OCI-LY7 (cell line): ENCODE measurements at regions not wholly inside any gene's neighbourhood (a gene's known extent, or its start where the extent isn't known, plus 50 kb on each side); places are given as distances from the start of the nearest gene placed in this dataset.

Experiments
- BruUV-seq: library from RNA; stranded (reverse); fragments of 400-500 nt; replicated peaks from 2 replicates; lab custom pipeline; 2021; lab: Mats Ljungman, UMichigan
- CTCF ChIA-PET: fragments of 300-600 bp; sonication (Branson Sonifier 250); formaldehyde crosslinking; loops from one replicate; lab custom pipeline; 2022; ENCODE audit warnings: antibody characterized with exemption; ENCODE audit not compliant: unreplicated experiment; lab: Charles Lee
- POLR2A ChIA-PET: fragments of 300-600 bp; sonication (Branson Sonifier 250); formaldehyde crosslinking; loops from one replicate; lab custom pipeline; 2022; ENCODE audit warnings: antibody characterized with exemption; lab: Charles Lee
- DNase-seq: peaks from one replicate; pipeline ENCODE4 v3.0.0-alpha.2; 2015; ENCODE audit warnings: low spot score
- H2AFZ ChIP-seq: fragments of 200-600 bp; sonication (generic), shearing (Covaris generic); 2 replicates; pipeline ENCODE4 v1.6.1; 2014; ENCODE audit warnings: mild to moderate bottlenecking, antibody characterized with exemption, low read length, moderate library complexity
- H3K27ac ChIP-seq: fragments of 200-600 bp; sonication (generic); 2 replicates; pipeline ENCODE4 v1.5.1; 2014; ENCODE audit warnings: mixed run types, low read depth, mild to moderate bottlenecking, moderate library complexity, low read length, inconsistent platforms; ENCODE audit not compliant: poor library complexity, severe bottlenecking
- H3K36me3 ChIP-seq: fragments of 200-600 bp; sonication (generic); 2 replicates; pipeline ENCODE4 v1.6.1; 2014; ENCODE audit warnings: mild to moderate bottlenecking, antibody characterized with exemption, low read length, moderate library complexity, mixed read lengths; ENCODE audit not compliant: insufficient read depth
- H3K4me1 ChIP-seq: fragments of 200-600 bp; sonication (generic); 2 replicates; pipeline ENCODE4 v1.5.1; 2014; ENCODE audit warnings: mild to moderate bottlenecking, low read length; ENCODE audit not compliant: insufficient read depth, poor library complexity, severe bottlenecking
- H3K4me2 ChIP-seq: fragments of 200-600 bp; sonication (generic); 2 replicates; pipeline ENCODE4 v1.6.1; 2014; ENCODE audit warnings: mild to moderate bottlenecking, low read length
- H3K4me3 ChIP-seq: fragments of 200-600 bp; sonication (generic); 2 replicates; pipeline ENCODE4 v1.5.1; 2014; ENCODE audit warnings: mild to moderate bottlenecking, low read depth, low read length; ENCODE audit not compliant: poor library complexity, severe bottlenecking
- H3K79me2 ChIP-seq: fragments of 200-600 bp; sonication (generic); 2 replicates; pipeline ENCODE4 v1.6.1; 2016; ENCODE audit warnings: low read depth, mild to moderate bottlenecking, low read length, moderate library complexity, mixed read lengths; ENCODE audit not compliant: insufficient read depth
- H3K9me2 ChIP-seq: fragments of 200-600 bp; sonication (generic); 2 replicates; pipeline ENCODE4 v1.6.1; 2016; ENCODE audit warnings: mild to moderate bottlenecking, low read length, mixed read lengths; ENCODE audit not compliant: insufficient read depth
- H3K9me3 ChIP-seq: fragments of 200-600 bp; sonication (generic); 2 replicates; pipeline ENCODE4 v1.6.1; 2014; ENCODE audit warnings: mild to moderate bottlenecking, mixed run types, low read length, mixed read lengths
- H4K20me1 ChIP-seq: fragments of 200-600 bp; sonication (generic); 2 replicates; pipeline ENCODE4 v1.6.1; 2014; ENCODE audit warnings: mild to moderate bottlenecking, antibody characterized with exemption, low read length, moderate library complexity, mixed read lengths; ENCODE audit not compliant: insufficient read depth
- CTCF ChIP-seq: fragments of 200-600 bp; sonication (generic); conservative IDR thresholded peaks from 2 replicates; pipeline ENCODE4 v1.5.1; 2014; ENCODE audit warnings: mild to moderate bottlenecking, antibody characterized with exemption, low read length, moderate library complexity, mixed read lengths
- EZH2phosphoT487 ChIP-seq: fragments of 200-600 bp; sonication (generic); IDR thresholded peaks from 2 replicates; pipeline ENCODE4 v1.6.1; 2018; ENCODE audit warnings: low read depth, borderline replicate concordance, mild to moderate bottlenecking, mixed run types, antibody characterized with exemption, low read length, moderate library complexity, mixed read lengths
- intact Hi-C: fragments of 100-400 bp; cut with micrococcal nuclease; formaldehyde crosslinking; loops from one replicate; pipeline ENCODE4 v1.10.0; 2022; ENCODE audit not compliant: unreplicated experiment

GRCh38 chr10:4749271-4749574 lies 76.8 kb upstream of the AKR1E2 start:
- no peak overlapping the region for H3K27ac ChIP-seq
- TF ChIP-seq CTCF, result no peak
- no peaks in the 10 kb centered on the region for H3K9me2 ChIP-seq
- no TSS peak for BruUV-seq
- no peak overlapping the region for H3K4me3 ChIP-seq
- H4K20me1 ChIP-seq, result no peaks in the 10 kb centered on the region
- CTCF ChIA-PET, result no interaction called here
- no peaks in the 10 kb centered on the region for H3K79me2 ChIP-seq
- no peaks in the 10 kb centered on the region for H3K4me1 ChIP-seq
- no peak overlapping the region for H2AFZ ChIP-seq
- no peaks in the 10 kb centered on the region for H3K36me3 ChIP-seq
- no peak for DNase-seq
- H3K9me3 ChIP-seq, result no peaks in the 10 kb centered on the region
- H3K4me2 ChIP-seq, result no peak overlapping the region
- POLR2A ChIA-PET, result no interaction called here
- intact Hi-C loops, result no loop called here

GRCh38 chr10:4748491-4749270 lies 77.3 kb upstream of the AKR1E2 start:
- Histone ChIP-seq H3K4me1 (no peaks in the 10 kb centered on the region), H2AFZ (no peak overlapping the region), H3K79me2 (no peaks in the 10 kb centered on the region), H3K4me3 (no peak overlapping the region), H3K4me2 (no peak overlapping the region), H3K9me2 (no peaks in the 10 kb centered on the region), H3K36me3 (no peaks in the 10 kb centered on the region), H4K20me1 (no peaks in the 10 kb centered on the region), H3K9me3 (no peaks in the 10 kb centered on the region), H3K27ac (no peak overlapping the region)
- no peak for TF ChIP-seq CTCF
- no peak for TF ChIP-seq EZH2phosphoT487
- ChIA-PET CTCF (no interaction called here), POLR2A (no interaction called here)
- intact Hi-C loops, result no loop called here
- no TSS peak for BruUV-seq
- no peak for DNase-seq

- Histone ChIP-seq H3K9me2 (no peaks in the 10 kb centered on the region), H3K9me3 (no peaks in the 10 kb centered on the region), H3K4me1 (no peaks in the 10 kb centered on the region), H2AFZ (no peak overlapping the region), H3K4me2 (no peak overlapping the region), H4K20me1 (no peaks in the 10 kb centered on the region), H3K79me2 (no peaks in the 10 kb centered on the region), H3K36me3 (no peaks in the 10 kb centered on the region), H3K4me3 (no peak overlapping the region), H3K27ac (no peak overlapping the region)
- POLR2A ChIA-PET, result interaction anchor here (0.6 kb wide), 1 partner anchor 344 kb away, joined by 3 read pairs; no protein-coding TSS in a partner anchor
- BruUV-seq, result no TSS peak
- TF ChIP-seq CTCF (no peak), EZH2phosphoT487 (no peak)
- DNase-seq, result no peak
- intact Hi-C loops, result no loop called here
- CTCF ChIA-PET, result no interaction called here
Observed at GRCh38 chr10:4742217-4742616, 83.8 kb upstream of the AKR1E2 start.
